Right hindlimb (tissue), 1 donor: ENCODE measurements at regions not wholly inside any gene's neighbourhood (a gene's known extent, or its start where the extent isn't known, plus 50 kb on each side); places are given as distances from the start of the nearest gene placed in this dataset.

Experiments
- DNase-seq: peaks from one replicate; pipeline ENCODE4 v3.0.0-alpha.2; 2018

DNA sequence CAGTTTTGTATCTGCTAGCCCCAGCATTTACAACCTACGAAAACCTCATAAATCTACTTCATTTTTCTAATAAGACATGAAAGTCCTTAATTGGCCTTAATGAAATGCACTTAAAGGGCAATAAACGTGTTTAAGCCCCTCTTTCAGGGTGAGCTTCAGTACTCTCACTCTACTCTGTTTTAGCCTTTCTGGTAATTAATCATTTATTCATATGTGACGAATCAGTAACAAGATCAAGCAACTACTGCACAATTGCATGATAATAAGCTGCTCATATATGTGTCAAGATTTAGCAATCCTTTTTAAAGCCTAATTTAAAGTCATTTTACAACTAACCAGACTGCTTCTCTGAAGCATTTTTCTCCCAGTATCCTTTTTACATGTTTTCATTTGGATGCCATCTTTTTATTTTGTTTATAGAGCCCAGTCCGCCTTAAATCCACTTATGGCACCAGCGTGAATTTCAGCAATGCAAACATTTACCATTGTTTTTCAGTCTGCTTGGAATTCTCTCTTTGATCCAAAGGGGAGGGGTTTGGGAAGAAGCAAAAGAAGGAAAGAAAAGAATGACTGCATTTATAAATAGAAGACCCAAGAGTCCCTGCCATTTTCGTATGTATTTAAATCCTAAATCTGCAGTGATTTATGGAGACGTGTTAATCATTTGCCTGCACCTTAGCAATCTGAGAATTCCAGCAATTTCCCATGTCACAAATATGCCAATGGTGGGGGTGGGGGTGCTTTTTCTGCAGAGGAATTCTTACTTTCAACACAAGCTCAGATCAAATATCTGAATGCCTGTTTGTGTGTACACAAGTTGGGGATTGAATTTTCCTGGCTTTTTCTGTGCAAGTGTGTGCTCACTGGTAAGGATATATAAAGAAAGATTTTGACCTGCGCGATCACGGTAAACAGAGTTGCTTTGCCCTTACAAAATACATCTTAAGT is 230.8 kb upstream of the TBC1D5 start:
- no peak for DNase-seq

DNA sequence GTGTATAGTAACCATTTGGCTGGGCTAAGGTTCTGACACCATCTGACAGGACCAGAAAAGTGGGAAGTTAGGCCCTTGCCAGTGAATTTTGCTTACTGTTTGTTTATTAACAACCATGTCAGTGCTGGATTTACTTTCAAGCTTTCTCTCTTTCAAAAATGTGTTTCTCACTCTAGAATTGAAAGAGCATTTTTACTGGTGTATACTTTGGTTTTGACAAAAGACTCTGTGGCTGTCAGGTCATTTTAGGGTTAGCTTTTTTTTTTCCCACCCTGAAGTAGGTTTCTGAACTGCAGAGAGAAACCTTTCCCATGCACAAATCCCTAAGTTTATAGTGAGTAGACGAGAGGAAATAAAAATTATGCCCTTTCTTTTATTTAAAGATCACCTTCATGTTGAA is 230.0 kb upstream of the TBC1D5 start:
- no peak for DNase-seq

DNA sequence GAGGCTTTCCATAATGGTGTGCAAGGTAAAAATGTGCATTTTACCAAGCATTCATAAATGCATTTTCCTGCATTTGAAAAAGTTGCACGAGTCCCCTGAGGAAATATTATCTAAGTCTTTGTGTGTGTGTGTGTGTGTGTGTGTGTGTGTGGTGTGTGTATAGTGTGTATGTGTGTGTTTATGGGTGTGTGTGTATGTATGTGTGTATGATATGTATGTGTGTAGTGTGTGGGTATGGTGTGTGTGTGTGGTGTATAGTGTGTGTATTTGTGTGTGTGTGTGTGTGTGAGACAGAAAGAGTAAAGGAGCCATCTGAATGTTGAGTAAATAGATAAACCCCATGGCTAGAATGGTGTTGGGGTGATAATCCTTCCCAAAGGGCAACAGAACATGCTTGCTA is 229.6 kb upstream of the TBC1D5 start:
- DNase-seq = no peak

DNA sequence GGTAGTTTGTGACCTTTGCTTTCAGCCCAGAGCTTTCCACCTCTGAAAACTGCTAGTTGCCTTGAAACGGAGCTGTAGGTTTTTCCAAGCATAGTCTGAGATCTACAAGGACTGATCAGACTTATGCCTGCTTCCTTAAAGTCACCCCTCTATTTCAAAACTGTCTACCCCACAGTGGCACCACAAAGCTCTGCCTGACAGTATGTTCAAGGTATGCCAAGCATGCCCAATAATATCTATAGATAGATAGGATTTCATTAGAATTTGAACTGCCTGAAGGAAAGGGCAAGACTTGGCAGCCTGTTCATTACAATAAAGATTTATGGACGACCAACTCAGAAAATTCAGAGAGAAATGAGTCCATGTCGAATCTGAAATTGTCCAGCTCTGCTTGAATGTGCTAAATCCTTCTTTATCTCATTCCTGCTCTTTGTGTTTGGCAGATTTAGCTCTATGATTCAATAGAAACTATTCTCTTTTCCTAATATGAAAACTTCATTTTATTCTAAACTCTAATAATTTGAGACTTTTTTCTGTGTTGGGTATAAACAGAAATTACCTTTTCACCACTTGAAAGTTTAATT is 227.6 kb upstream of the TBC1D5 start:
- no peak for DNase-seq

DNA sequence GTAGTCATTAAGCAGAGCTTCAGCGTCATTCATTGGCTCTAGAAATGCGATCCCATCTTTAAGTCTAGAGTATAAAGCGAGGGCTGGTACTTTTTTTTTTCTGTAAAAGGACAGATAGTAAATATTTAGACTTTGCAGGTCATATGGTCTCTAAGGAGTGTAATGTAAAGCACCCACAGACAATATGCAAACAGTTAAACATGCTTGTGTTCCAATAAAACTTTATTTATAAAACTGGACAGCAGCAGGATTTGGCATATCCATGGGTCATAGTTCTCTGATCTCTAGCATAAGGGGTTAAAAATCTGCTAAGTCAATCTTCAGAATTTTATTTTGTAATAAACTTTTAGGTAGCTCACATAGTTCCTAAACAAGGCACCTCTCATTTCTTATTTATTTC is 226.8 kb upstream of the TBC1D5 start:
- no peak for DNase-seq

DNA sequence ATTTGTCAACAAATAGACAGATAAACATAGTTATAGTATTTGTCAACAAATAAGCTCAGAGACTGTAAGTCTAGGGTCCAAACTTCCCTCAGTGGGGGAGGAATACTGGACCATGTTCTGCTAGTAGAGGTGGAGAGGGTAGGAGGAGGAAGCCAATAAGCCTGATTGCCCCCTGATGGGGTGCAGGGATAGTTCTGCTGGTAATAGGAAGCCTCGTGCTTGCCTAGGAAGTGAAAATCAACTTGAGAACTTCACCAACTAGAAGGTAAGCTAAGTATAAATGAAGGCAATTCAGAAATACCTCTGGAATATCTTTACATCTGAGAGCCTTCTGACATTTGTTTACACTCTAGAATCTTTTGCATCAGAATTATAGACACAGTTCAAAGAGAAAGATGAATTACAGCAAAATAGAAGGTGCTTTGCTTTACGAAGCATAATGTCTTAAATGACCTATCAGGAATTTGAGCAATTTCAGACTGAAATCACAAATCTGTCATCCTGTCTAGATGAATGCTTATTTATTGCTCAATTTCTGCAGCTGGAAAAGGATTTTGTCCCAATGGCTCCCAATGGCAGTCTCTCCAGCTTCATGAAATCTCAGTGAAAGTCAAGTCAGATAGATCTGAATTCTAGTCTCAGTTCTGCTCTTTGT is 225.6 kb upstream of the TBC1D5 start:
- DNase-seq = no peak

DNA sequence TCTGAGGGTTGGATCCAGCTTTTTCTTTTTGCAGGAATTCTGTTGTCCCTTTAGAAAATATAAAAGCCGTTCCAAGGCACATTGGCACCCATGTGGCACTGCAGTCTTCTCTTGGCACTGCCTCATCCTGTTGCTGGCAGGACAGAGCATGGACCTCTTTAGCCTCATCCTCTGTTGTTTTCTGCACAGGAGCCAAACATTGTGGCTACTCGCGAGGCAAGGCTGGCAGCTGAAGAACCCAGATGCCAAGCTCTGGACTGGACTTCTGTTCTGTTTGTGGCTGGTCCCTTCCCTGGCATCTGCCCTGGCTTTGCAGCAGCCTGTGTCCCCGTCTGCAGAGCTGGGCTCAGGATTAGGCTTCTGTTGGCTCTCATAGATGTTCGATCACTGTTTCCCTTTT is 224.7 kb upstream of the TBC1D5 start:
- no peak for DNase-seq

DNA sequence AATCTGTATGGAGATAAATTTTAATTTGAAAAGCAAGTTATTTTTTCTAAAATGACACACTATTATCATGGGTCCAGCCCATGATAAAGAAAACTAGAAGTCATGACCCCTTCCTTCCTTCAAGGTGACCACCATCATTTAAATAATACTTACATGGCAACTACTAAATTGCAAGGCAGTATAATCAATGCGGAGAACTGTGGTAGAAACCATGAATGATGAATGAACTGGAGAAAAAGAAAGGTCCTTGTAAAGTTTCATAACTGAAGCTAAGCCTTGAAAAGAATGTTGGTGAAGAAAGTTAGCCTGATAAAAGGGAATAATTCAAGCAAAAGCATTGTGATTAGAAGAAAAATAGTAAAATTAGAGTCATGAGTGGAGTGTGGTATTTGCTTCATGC is 222.9 kb upstream of the TBC1D5 start:
- DNase-seq = no peak

DNA sequence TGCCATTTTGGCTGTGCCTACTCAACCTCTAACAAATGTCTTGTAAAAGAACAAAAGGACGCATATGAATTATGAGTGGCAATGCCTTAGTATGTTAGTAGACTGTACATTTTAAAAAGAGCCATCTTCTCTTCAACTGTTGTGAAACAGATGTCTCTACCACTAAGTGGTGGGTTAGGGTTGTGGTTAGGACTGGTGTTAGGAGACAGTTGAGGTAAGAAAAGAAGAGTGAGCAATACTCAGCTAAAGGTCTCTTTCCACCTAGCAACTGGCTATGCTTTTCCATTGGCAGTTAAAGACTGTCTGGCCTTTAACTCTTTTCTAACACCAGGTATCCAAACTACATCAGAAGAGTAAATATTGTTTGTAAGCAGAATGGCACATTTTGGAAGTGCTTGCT is 221.7 kb upstream of the TBC1D5 start:
- DNase-seq = no peak

DNA sequence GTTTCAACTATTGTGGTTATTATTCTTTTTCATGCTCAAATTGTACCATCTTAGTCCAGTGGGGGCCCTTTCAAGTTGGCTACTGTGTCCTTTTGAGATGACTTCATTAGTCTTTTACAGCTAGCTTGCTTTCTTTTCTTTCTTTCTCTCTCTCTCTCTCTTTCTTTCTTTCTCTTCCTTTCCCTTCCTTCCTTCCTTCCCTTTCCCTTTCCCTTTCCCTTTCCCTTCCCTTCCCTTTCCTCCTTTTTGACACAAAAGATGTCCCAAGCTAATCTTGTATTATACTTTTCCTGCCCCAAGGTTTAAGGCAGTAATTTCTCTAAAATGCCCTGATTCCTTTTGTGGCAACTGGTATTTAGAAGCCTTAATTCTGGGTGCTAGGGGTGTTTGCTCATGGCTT is 213.0 kb upstream of the TBC1D5 start:
- no peak for DNase-seq

DNA sequence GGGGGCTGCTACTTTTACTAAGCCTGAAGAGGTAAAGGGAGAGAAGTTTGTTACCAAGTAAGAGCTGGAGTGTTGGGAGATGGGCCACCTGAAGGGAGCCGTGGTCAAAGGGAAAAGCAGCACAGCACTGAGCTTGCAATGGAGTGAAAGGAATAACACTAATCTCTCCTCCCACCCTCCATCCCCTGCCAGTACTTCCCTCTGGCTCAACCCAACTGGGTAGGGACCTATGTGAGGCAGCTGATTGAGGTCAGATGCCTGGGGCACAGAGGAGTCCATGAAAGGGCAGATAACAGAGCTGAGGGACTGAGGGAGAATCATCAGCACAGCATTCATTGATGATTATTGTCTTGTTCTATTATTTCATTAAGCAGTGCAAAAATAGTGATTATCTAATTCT is 212.4 kb upstream of the TBC1D5 start:
- DNase-seq = no peak

DNA sequence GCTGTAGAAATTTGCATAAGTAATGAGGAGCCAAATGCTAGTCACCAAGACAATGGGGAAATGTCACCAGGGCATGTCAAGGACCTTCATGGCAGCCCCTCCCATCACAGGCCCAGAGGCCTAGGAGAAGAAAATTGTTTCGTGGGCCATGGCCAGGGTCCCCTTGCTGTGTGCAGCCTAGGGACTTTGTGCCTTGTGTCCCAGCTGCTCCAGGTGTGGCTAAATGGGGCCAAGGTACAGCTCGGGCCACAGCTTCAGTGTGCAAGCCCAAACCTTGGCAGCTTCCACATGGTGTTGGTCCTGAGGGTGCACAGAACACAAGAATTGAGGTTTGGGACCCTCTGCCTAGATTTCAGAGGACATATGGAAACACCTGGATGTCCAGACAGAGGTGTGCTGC is 208.8 kb upstream of the TBC1D5 start:
- no peak for DNase-seq

DNA sequence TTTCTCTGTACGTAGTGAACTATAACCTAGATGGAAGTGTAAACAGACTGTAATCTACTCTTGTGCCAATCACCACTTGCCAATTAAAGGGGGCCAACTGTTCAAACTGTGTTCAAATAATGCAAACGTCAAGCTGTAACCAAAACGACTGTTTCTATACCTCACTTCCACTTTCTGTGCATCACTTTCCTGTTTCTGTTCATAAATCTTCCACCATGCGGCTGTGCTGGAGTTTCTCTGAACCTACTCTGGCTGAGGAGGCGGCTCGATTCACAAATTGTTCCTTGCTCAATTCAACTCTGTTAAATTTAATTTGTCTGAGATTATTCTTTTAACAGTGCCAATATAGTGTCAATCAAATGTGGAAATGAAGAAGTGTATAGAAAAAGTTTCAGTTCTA is 206.7 kb upstream of the TBC1D5 start:
- DNase-seq = no peak

DNA sequence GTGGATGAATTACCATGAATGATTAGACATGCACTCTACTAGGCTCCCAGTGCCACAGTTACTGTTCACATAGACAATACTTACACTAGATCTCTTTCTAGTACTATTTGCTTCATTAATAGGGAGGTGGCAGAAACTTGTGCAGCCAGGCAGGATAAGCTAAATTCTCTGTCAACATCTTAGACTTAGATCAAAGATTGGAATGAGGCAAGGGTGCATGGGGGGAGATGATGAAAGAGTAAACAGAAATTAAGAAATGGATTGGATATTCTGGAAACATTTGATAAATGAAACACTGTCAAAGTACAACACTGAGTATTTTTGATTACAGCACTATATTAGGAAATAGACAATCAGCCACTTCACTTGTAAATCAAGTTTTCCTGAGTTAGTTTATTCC is 205.4 kb upstream of the TBC1D5 start:
- no peak for DNase-seq

DNA sequence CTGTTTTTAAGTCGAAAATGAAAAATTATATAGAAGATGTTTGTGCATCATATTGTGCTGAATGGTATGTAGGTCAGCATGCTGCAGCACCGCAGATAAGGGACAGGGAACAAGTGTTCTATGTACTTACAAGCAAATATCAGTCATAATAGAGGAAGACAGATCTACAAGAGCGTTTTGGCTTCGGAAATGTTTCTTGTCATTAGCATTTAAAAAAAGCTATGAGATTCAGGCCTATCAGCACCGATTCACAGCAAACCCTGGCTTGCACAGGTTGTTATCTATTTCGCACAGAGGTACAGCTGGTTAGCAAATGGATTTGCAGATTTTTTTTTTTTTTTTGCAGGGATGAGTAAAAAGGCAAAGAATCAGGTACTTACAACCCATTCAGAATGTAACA is 204.2 kb upstream of the TBC1D5 start:
- no peak for DNase-seq

DNA sequence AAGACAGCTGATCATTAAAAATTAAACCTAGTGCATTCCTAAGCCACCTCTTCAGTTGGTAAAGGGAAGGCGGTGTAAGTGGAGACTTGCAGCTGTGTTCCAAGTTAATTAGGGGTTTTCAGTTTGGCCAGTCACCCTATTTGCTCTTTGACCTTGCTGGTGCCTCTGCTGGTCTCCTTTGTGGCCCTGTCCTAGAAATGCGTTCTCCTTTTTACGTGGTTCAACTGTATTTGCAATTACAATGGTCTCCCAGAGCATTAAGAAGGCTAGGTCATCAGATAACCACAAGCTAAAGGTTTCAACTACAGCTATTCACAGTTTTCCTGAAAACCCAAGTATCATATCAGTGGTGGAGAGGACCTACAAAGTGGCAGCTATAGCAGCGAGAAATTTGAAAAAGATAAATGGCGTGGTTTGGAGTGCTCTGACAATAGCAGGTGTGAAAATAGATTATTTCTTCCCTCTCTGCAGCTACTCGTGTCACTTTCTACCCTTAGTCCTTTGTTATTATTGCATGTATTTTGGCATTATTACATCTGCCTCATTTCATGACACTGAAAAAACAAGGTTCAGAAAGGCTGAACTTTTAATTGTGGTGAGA is 203.5 kb upstream of the TBC1D5 start:
- DNase-seq = no peak

DNA sequence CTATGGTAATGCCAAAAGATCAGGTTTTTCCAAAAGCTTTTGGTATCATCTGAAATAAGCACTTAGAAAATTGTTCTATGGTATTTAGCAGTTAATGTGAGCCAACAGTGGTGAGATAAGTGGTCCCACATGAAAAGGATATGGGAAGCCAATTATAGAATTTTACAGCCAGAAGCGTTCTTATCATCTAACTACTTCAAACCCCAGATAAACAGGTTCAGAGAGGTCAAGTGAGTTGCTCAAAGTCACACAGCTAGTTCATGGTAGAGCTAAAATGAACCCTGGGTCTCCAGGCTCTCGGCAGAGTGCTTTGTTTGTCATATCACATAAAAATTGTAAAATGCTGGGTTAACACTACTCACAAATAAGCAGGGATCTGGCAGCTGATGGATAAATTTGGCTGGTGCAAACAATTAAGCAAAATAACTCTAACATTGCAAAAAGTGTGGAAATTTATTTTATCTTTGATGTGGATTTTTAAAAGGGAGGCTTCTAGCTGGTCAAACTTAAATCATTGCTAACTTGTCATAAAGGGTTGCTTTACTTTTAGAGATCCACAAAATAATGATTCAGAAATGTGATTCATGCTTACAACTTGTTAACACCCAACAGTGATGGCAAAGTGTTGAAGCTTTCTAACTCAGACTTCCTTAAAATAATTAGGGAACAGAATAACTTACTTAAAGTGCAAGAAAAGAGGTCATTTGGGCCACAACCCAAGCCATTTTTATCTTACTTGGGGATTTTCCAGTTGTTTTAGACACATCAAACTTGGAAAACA is 202.8 kb upstream of the TBC1D5 start:
- DNase-seq = no peak

DNA sequence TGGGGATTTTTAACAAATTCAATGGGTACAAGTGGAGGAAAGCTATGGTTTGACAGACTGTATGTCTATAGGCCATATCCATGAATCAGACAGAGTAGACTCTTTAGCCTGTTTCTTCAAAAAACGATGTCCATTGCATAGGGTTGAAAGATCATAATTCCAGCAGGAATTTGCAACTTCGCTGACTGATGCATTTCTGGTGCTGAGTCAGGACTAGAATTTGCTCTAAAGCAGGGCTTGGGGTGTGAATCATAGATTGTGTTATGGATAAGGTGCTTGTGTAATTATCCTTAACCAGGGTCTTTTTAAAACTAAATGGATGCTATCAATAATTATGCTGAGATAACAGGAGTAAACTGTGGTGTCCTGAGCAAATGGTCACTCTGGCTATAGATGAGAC is 200.4 kb upstream of the TBC1D5 start:
- DNase-seq = no peak

DNA sequence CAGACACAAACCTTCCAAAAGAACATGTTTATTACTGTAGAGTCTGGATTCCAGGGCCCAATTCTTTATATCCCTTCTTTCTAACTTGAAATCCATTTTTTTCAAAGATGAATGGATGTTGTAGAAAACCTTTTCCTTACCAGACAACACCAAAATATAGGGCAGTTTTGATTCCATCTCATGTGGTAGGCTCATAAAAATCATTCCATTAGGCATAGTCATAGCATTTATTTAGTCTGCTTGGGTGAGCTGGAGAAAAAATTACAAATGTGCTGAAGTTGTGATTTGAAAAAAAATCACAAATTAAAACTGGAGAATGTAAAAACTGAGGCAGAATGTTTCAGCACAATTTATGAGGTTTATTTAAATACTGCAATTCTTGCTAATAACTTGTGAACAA is 199.3 kb upstream of the TBC1D5 start:
- no peak for DNase-seq

DNA sequence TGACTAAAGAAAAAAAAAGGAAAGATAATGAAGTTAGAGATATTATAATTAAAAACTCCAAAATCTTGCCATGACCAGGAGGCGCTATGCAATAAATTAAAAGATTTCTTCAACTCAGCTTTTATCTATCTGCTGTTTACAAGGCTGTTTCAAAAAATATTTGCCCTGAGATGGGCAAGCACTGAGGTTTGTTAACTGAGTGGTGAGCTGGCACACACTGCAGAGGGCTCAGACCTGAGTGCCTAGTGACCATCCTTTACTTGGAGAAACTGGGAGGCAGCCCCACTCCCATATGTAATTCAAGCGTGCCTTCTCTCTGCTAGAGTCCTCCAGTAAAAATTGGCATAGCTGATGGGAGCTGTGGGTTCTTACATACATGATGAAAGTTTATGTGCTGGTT is 198.7 kb upstream of the TBC1D5 start:
- DNase-seq = no peak

DNA sequence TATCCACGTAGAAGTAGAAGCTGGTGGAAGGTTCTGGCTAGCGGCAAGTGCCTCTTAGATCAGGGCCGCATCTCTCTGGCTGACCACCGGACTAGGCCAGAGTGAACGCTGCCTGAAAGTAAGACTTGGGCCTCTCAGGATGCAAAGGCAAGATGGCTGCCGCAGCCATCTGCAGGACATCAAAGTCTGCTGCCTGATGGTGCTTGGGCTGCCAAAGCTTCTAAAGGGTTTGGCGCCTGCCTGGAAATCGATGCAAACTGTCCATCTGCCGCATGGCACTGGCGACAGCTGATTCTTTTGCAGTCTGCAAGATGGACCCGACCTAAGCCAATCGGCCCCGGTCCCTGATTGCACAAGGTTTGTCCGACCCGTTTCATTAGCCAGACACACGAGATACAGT is 196.7 kb upstream of the TBC1D5 start:
- DNase-seq = no peak

DNA sequence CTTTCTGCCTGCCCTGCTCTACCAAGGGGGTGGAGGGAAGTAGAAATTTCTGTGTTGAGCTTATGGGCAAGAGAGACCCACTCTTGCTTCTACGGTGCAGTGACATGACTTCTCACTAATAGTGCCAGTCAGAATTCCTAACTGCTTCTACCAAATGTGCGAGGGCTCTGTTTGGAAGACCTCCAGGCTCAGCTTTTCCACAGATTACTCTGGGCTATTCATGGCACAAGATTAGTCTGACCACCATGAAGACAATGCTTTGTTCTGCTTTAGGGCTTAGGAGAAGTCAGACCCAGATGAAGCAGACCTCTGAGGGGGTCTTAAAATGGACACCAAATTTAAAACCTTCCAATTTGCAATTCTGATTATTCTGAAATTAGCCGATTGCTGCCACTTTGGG is 195.9 kb upstream of the TBC1D5 start:
- DNase-seq = no peak
